ENCODE measurements at regions not wholly inside any gene's neighbourhood (a gene's known extent, or its start where the extent isn't known, plus 50 kb on each side); places are given as distances from the start of the nearest gene placed in this dataset.

- H3K27me3 Mint-ChIP-seq: peaks cover 7% of the 10 kb centered on the region
- H3K4me1 Mint-ChIP-seq: no peaks in the 10 kb centered on the region
- intact Hi-C loops (cut with micrococcal nuclease): no loop called here
- no peak for DNase-seq
- no peak overlapping the region for H3K27ac Mint-ChIP-seq
- H3K9me3 Mint-ChIP-seq: no peaks in the 10 kb centered on the region
- H3K4me3 Mint-ChIP-seq: no peak overlapping the region
- H3K36me3 Mint-ChIP-seq (ENCODE audit: low read depth): no peaks in the 10 kb centered on the region
Measured at GRCh38 chr11:64474680-64475079, 81.1 kb upstream of the SLC22A11 start.

- intact Hi-C loops (cut with micrococcal nuclease): no loop called here
- DNase-seq: no peak
- Mint-ChIP-seq H3K4me1 (no peaks in the 10 kb centered on the region), H3K9me3 (no peaks in the 10 kb centered on the region), H3K36me3 (ENCODE audit: low read depth) (no peaks in the 10 kb centered on the region), H3K4me3 (no peak overlapping the region), H3K27ac (no peak overlapping the region), H3K27me3 (peaks cover 7% of the 10 kb centered on the region)
Measured at GRCh38 chr11:64475145-64475544, 80.6 kb upstream of the SLC22A11 start.

GRCh38 chr11:64476881-64477280 lies 78.9 kb upstream of the SLC22A11 start:
- Mint-ChIP-seq H3K4me1 (no peaks in the 10 kb centered on the region), H3K27ac (no peak overlapping the region), H3K27me3 (peaks cover 2% of the 10 kb centered on the region), H3K9me3 (no peaks in the 10 kb centered on the region), H3K36me3 (ENCODE audit: low read depth) (no peaks in the 10 kb centered on the region), H3K4me3 (no peak overlapping the region)
- no peak for DNase-seq
- intact Hi-C loops (cut with micrococcal nuclease): no loop called here

- H3K36me3 Mint-ChIP-seq (ENCODE audit: low read depth): no peaks in the 10 kb centered on the region
- no peak for DNase-seq
- no peak overlapping the region for H3K27ac Mint-ChIP-seq
- peaks cover under 1% of the 10 kb centered on the region for H3K27me3 Mint-ChIP-seq
- no peaks in the 10 kb centered on the region for H3K9me3 Mint-ChIP-seq
- no peaks in the 10 kb centered on the region for H3K4me1 Mint-ChIP-seq
- intact Hi-C loops (cut with micrococcal nuclease): no loop called here
- H3K4me3 Mint-ChIP-seq: no peak overlapping the region
Measured at GRCh38 chr11:64477675-64478074, 78.1 kb upstream of the SLC22A11 start.

- H3K4me3 Mint-ChIP-seq: no peak overlapping the region
- no peak for DNase-seq
- H3K27me3 Mint-ChIP-seq: peaks cover 9% of the 10 kb centered on the region
- no peaks in the 10 kb centered on the region for H3K36me3 Mint-ChIP-seq (ENCODE audit: low read depth)
- no peak overlapping the region for H3K27ac Mint-ChIP-seq
- intact Hi-C loops (cut with micrococcal nuclease): no loop called here
- H3K9me3 Mint-ChIP-seq: no peaks in the 10 kb centered on the region
- no peaks in the 10 kb centered on the region for H3K4me1 Mint-ChIP-seq
Measured at GRCh38 chr11:64482588-64482987, 73.2 kb upstream of the SLC22A11 start.

- H3K4me3 Mint-ChIP-seq: no peak overlapping the region
- intact Hi-C loops (cut with micrococcal nuclease): no loop called here
- no peaks in the 10 kb centered on the region for H3K9me3 Mint-ChIP-seq
- peaks cover 9% of the 10 kb centered on the region for H3K27me3 Mint-ChIP-seq
- H3K4me1 Mint-ChIP-seq: no peaks in the 10 kb centered on the region
- no peak overlapping the region for H3K27ac Mint-ChIP-seq
- H3K36me3 Mint-ChIP-seq (ENCODE audit: low read depth): no peaks in the 10 kb centered on the region
- no peak for DNase-seq
Measured at GRCh38 chr11:64484191-64485022, 71.3 kb upstream of the SLC22A11 start.

- no peak for DNase-seq
- H3K4me1 Mint-ChIP-seq: peaks cover 2% of the 10 kb centered on the region
- H3K27me3 Mint-ChIP-seq: peaks cover 14% of the 10 kb centered on the region
- H3K27ac Mint-ChIP-seq: no peak overlapping the region
- no peak overlapping the region for H3K4me3 Mint-ChIP-seq
- H3K36me3 Mint-ChIP-seq (ENCODE audit: low read depth): no peaks in the 10 kb centered on the region
- no peaks in the 10 kb centered on the region for H3K9me3 Mint-ChIP-seq
- intact Hi-C loops (cut with micrococcal nuclease): no loop called here
Measured at GRCh38 chr11:64485074-64485473, 70.7 kb upstream of the SLC22A11 start.

- DNase-seq: peak; percentile 83
- Mint-ChIP-seq H3K36me3 (ENCODE audit: low read depth) (no peaks in the 10 kb centered on the region), H3K27me3 (peaks cover 32% of the 10 kb centered on the region), H3K4me3 (peak overlapping the region; percentile 30), H3K27ac (no peak overlapping the region), H3K9me3 (no peaks in the 10 kb centered on the region), H3K4me1 (peaks cover 8% of the 10 kb centered on the region)
- intact Hi-C loops (cut with micrococcal nuclease): no loop called here
Measured at GRCh38 chr11:64489831-64490441, 65.8 kb upstream of the SLC22A11 start.

- DNase-seq: peak; percentile 60
- peak overlapping the region; percentile 30 for H3K4me3 Mint-ChIP-seq
Measured at GRCh38 chr11:64490562-64491216, 65.1 kb upstream of the SLC22A11 start.

GRCh38 chr11:64492561-64492960 lies 63.2 kb upstream of the SLC22A11 start:
- peaks cover 8% of the 10 kb centered on the region for H3K4me1 Mint-ChIP-seq
- intact Hi-C loops (cut with micrococcal nuclease): no loop called here

More at GRCh38 chr11:64490562-64491216, 65.1 kb upstream of the SLC22A11 start:
- Mint-ChIP-seq H3K27ac (no peak overlapping the region), H3K36me3 (ENCODE audit: low read depth) (no peaks in the 10 kb centered on the region), H3K4me1 (peaks cover 8% of the 10 kb centered on the region), H3K9me3 (no peaks in the 10 kb centered on the region), H3K27me3 (peaks cover 32% of the 10 kb centered on the region)
- intact Hi-C loops (cut with micrococcal nuclease): no loop called here

GRCh38 chr11:64498136-64498535 lies 57.6 kb upstream of the SLC22A11 start:
- H3K4me1 Mint-ChIP-seq: no peaks in the 10 kb centered on the region
- DNase-seq: no peak
- no peaks in the 10 kb centered on the region for H3K36me3 Mint-ChIP-seq (ENCODE audit: low read depth)
- peaks cover 19% of the 10 kb centered on the region for H3K27me3 Mint-ChIP-seq
- H3K4me3 Mint-ChIP-seq: no peak overlapping the region
- H3K27ac Mint-ChIP-seq: no peak overlapping the region
- H3K9me3 Mint-ChIP-seq: no peaks in the 10 kb centered on the region
- intact Hi-C loops (cut with micrococcal nuclease): no loop called here

More at GRCh38 chr11:64492561-64492960, 63.2 kb upstream of the SLC22A11 start:
- no peak overlapping the region for H3K27ac Mint-ChIP-seq
- H3K4me3 Mint-ChIP-seq: no peak overlapping the region
- H3K9me3 Mint-ChIP-seq: no peaks in the 10 kb centered on the region
- peaks cover 32% of the 10 kb centered on the region for H3K27me3 Mint-ChIP-seq
- H3K36me3 Mint-ChIP-seq (ENCODE audit: low read depth): no peaks in the 10 kb centered on the region
- no peak for DNase-seq

- Mint-ChIP-seq H3K27ac (no peak overlapping the region), H3K4me1 (no peaks in the 10 kb centered on the region), H3K9me3 (no peaks in the 10 kb centered on the region), H3K36me3 (ENCODE audit: low read depth) (no peaks in the 10 kb centered on the region), H3K27me3 (peaks cover 9% of the 10 kb centered on the region), H3K4me3 (no peak overlapping the region)
- DNase-seq: no peak
- intact Hi-C loops (cut with micrococcal nuclease): no loop called here
Measured at GRCh38 chr11:64499261-64500004, 56.3 kb upstream of the SLC22A11 start.

GRCh38 chr11:64500176-64501013 lies 55.3 kb upstream of the SLC22A11 start:
- peaks cover 9% of the 10 kb centered on the region for H3K27me3 Mint-ChIP-seq
- intact Hi-C loops (cut with micrococcal nuclease): no loop called here
- no peaks in the 10 kb centered on the region for H3K9me3 Mint-ChIP-seq
- no peak overlapping the region for H3K4me3 Mint-ChIP-seq
- no peaks in the 10 kb centered on the region for H3K36me3 Mint-ChIP-seq (ENCODE audit: low read depth)
- no peaks in the 10 kb centered on the region for H3K4me1 Mint-ChIP-seq
- no peak for DNase-seq
- no peak overlapping the region for H3K27ac Mint-ChIP-seq
